Globus pallidus (tissue), 1 donor: ENCODE measurements at regions not wholly inside any gene's neighbourhood (a gene's known extent, or its start where the extent isn't known, plus 50 kb on each side); places are given as distances from the start of the nearest gene placed in this dataset.

Source experiments
- DNase-seq: peaks from one replicate; pipeline ENCODE4 v3.0.0-alpha.2; 2015; ENCODE audit warnings: low spot score

- no peak for DNase-seq
These were observed 694.1 kb downstream of the PLCL1 start for GRCh38 chr2:198498516-198498915.

DNA sequence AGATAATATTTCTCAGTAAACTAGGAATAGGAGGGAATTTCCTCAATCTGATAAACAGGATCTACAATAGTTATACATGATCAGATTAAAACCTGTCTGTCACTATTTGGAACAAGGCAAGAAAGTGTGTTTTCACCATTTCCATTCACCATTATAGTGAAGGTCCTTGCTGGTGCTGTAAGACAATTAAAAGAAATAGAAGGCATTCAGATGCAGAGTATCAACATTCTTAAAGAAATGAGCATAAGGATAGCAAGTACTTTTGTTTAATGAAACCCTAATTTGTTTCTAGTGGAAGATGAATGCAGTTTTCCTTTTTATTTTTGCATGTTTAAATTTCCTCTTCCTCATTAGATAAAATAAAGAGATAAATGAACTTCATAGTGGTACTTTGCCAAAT is 693.7 kb downstream of the PLCL1 start:
- DNase-seq: no peak

GRCh38 chr2:198494931-198495330 is 690.5 kb downstream of the PLCL1 start:
- DNase-seq: no peak

GRCh38 chr2:198490748-198491147 is 686.4 kb downstream of the PLCL1 start:
- DNase-seq: no peak

GRCh38 chr2:198488964-198489363 is 684.6 kb downstream of the PLCL1 start:
- no peak for DNase-seq

GRCh38 chr2:198483051-198483450 is 678.7 kb downstream of the PLCL1 start:
- DNase-seq: no peak

- DNase-seq: no peak
These were observed 674.7 kb downstream of the PLCL1 start for GRCh38 chr2:198479065-198479464.

GRCh38 chr2:198478361-198478760 is 674.0 kb downstream of the PLCL1 start:
- no peak for DNase-seq

- no peak for DNase-seq
These were observed 671.6 kb downstream of the PLCL1 start for GRCh38 chr2:198476007-198476406.

DNA sequence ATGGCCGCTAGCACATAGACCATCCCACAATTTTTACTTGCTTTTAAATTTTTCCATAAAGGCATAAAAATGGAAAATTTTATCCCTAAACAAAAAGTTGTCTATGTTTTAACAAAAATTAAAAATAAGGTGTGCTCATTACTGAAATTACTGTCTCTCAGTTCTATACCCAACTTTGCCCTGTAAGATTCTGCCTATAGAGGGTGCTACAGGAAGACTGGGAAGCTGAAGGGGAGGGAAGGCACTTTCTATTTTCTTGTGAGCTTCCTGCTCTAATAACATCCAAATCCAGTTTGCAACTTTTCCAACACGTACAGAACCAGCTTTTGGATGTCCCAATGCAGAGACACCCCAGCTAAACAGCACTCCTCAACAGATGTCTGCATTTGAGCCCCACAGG is 666.9 kb downstream of the PLCL1 start:
- no peak for DNase-seq

GRCh38 chr2:198468136-198468535 is 663.7 kb downstream of the PLCL1 start:
- DNase-seq: no peak

DNA sequence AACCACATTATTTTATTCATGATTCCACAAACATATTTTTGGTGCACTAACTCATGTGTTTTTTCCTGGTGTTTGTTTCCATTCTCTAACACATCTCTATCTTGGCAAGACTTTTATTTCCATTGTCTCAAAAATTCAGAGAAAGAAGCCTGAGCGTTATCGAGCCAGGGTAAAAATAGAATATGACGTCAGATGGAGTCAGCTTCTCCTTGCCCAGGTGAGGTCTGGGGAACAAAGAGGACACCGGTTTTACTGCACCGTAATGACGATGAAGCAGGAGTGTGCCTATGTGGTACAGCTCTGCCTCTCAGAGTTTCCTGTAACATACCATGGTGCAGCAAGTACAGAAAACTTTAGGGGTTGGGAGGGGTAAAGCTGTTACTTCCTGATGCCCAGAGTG is 661.6 kb downstream of the PLCL1 start:
- no peak for DNase-seq

DNA sequence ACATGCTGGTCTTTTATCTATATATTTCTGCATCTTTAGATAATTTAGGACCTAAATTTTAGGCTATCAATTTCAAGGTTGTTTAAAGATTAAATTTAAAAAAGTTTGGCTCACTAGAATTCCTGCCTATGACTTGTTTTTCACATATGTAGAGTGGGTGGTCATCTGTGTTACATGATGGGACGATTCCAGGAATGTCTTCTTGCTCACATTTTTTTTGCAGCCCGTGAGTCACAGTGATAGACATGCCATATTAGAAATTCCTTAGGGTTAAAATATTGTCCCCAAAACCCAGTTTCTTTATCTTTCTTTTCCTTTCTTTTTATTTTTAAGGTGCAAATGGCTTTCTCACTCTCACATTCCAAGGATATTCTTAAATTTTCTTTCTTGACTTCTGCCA is 652.0 kb downstream of the PLCL1 start:
- no peak for DNase-seq

GRCh38 chr2:198453866-198454265 is 649.5 kb downstream of the PLCL1 start:
- no peak for DNase-seq

DNA sequence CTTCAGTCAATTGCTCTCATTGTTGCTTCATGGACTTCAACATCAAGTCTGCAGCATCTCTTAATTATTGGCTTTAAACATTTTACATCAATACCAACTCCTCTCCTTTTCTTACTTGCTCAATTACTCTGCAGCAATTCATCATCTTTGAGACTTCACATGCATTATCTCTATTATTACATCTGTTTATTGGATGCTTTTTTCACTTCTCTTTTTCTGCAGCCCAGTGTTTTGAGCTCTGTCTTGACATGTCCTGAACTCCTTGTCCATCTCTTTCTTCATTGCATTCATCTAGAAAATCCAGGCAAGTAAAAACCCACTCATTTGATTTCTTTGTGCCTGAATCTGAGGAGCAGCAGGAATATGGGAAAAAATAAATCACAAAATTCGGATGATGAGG is 647.9 kb downstream of the PLCL1 start:
- no peak for DNase-seq

DNA sequence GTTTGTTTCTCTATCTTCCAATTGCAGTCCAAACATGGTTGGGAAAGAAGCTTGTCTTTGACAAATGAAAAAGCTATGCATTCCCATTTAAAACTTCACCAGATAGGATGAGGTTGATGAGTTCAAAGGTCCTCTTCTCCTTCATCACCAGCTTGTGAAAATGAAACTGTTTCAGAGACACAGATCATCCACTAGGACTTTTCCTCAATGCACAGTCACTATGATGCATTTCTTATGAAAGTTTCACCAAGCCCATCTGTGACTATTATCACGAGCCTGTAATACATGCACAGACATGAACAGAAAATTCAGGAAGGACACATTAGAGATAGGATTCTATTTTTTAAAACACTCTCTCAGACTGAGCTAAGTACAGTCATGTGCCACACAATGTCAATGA is 644.4 kb downstream of the PLCL1 start:
- no peak for DNase-seq

GRCh38 chr2:198444800-198445287 is 640.5 kb downstream of the PLCL1 start:
- no peak for DNase-seq

GRCh38 chr2:198441901-198442300 is 637.5 kb downstream of the PLCL1 start:
- DNase-seq: no peak

GRCh38 chr2:198441246-198441645 is 636.9 kb downstream of the PLCL1 start:
- no peak for DNase-seq

DNA sequence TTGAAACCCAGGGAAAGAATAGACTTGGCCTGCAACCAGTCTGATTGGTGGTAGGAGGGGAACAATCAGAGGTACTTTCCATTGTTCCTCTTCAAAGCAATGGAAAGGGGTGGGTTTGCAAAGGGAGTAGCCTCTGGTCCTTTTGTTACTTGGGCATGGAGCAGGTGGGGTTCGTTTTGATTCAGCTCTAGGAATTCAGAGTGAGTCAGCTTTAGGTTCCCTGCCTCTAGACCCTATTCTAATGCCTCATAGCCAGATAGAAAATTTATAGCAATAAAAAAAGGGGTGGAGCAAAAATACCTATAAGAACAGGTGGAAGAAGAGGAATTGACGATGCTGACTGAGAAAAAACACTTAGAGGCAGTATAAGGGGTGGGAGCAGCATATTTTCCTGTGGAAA is 636.4 kb downstream of the PLCL1 start:
- no peak for DNase-seq

- DNase-seq: no peak
These were observed 633.9 kb downstream of the PLCL1 start for GRCh38 chr2:198438331-198438730.

DNA sequence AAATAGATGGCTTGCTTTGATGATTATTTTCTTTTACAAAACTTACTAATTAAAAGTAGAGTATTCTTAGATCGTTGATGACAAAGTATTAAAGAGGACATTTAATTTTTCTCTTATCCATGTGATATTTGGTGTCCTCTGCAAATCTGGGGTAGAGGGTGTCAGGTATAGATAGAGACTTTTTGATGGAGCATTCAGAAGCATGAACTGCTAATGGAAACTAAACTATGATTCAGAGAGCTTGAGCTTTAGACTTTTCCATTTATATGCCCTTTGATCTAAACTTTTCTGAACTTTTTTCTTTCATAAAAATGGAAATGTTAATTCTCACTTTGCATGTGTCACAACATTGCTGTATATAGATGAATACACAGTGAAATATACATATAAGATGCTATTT is 619.7 kb downstream of the PLCL1 start:
- DNase-seq: no peak

- DNase-seq: no peak
These were observed 613.4 kb downstream of the PLCL1 start for GRCh38 chr2:198417836-198418235.

- DNase-seq: no peak
These were observed 610.6 kb downstream of the PLCL1 start for GRCh38 chr2:198414976-198415375.

GRCh38 chr2:198411936-198412335 is 607.5 kb downstream of the PLCL1 start:
- DNase-seq: no peak
